ENCODE measurements at regions not wholly inside any gene's neighbourhood (a gene's known extent, or its start where the extent isn't known, plus 50 kb on each side); places are given as distances from the start of the nearest gene placed in this dataset.
"Not testable (repeated sequence)": the region's sequence is repeated elsewhere in the genome, so short reads cannot be mapped to it uniquely, and the experiment has no call there.

GRCh38 chr5:92704590-92704989, 876.4 kb downstream of the NR2F1-AS1 start:
- no peak for DNase-seq (ENCODE audit: low read depth in 2 of 2)

DNA sequence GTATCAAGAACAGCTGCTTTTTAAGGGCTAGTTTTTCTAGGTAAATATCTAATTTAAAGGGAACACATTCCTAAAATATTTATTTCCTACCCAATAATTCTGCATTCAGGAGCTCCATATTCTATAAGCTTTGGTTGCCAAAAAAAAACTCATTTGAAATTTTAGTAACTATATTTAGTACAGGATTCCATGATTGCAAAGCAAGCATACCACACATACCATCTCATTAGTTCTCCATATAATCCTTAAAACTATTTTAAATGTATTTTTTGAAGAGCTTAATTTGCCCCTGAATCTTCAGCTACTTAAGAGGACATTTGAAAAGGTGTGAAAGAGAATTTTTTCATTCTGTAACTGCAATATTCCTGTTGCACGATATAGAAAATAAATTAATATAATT, 877.0 kb downstream of the NR2F1-AS1 start:
- no peak for DNase-seq (ENCODE audit: low read depth in 2 of 2)

- DNase-seq (ENCODE audit: low read depth in 2 of 2): no peak
These were observed 885.7 kb downstream of the NR2F1-AS1 start for GRCh38 chr5:92695123-92696003.

- no peak for DNase-seq (ENCODE audit: low read depth in 2 of 2)
These were observed 887.0 kb downstream of the NR2F1-AS1 start for GRCh38 chr5:92694067-92694466.

DNA sequence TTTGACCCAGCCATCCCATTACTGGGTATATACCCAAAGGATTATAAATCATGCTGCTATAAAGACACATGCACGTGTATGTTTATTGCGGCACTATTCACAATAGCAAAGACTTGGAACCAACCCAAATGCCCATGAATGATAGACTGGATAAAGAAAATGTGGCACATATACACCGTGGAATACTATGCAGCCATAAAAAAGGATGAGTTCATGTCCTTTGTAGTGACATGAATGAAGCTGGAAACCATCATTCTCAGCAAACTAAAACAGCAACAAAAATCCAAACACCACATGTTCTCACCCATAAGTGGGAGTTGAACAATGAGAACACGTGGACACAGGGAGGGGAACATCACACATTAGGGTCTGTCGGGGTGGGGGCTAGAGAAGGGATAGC, 889.1 kb downstream of the NR2F1-AS1 start:
- not testable (repeated sequence) for DNase-seq (ENCODE audit: low read depth in 2 of 2)

DNA sequence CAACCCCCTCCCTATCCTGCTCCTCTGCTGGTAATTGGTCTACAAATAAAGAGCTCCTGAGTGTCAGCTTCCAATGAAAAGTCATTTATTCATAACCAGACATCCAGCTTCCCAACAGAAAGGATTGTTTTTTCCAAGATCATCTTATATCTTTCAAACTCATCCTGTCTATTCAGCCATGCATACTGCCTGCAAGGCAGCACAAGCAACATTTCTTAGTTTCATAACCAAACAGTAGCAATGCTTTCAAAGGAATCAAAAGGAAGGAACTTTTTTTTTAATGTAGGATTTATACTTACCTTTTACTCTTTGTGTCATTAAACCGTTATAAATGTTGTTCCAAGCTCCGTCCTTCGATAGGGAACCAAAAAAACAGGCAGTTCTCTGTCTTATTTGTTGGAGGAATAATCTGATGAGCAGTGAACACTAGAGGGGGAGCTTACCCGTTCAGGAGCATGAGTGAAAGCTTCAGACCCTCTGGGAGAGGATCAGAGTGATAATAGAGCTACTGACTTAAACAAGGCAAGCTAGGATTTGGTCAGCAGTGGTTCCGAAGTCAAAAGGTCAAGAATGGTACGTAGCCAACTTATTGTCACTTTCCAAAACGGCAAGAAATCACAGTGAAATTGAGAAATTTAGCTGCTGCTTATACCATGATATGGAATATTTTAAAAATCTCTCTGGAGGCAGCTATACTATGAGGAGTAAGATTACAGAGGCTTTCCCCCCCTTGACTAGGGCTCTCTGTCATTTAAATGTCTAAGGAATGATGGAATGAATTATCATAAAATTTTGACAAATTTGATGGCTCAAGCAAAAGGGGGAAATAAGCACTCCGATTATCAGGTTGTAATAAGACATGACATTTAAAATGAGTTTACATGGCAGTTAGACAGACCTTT, 892.9 kb downstream of the NR2F1-AS1 start:
- DNase-seq (ENCODE audit: low read depth in 2 of 2): no peak

DNA sequence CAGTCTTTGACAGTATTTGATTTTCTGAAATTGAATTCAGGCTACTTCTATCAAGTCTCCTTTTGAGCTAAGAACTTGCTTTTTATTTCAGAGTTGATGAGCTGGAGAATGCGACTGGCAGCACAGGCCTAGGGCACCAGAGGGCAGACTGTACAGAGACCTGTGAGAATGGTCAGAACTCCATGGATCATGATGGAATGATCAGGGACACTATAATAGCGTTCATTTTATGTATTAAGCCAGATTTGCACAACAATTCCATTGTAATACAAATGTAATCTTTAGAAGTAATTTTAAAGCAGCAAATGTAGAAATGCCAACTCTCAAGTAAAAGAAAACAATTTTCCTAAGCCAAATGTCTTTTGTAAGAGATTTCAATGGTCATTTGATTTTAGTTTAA, 902.4 kb downstream of the NR2F1-AS1 start:
- no peak for DNase-seq (ENCODE audit: low read depth in 2 of 2)

DNA sequence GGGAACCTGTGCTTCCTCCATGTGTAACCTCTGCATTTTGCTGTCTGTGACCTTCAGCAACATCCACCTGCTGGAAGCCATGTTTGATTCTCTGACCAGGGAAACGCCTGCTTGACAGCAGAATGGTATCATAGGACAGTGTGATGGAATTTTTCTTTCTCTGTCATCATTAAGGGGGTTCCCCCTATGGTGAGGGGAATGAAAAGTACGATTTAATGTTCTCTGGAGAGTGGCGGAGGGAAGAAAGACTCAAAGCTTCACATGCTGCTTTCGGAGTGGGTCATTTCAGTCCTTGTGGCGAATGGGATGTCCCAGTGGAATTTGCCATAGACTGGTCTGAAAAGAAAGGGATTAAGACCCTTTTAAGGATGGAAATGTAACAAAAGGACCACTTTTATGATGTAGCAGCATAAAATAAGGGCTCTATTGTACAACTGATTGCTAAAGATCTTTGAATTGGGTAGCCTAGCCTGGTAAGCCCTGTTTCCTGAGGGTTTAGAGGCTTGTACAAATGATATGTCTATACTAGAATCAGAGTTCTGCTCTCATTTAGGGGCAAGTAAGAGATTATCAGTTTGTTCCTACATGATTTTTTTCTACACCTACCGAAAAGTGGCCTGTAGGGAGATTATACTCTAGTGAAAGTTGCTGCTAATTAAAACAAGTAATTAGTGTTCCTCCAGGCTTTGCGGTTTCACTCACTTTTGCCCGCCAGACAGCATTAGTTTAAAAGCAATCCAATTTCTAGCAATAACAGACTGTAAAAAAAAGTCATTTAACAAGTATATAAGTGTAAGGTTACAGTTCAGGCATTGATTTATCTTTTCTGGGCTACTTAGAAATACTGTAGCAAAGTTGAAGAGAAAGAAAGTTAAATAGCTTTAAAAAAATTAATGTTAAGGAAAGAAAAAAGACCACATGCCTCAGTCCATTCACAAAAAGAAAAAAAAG, 904.5 kb downstream of the NR2F1-AS1 start:
- no peak for DNase-seq (ENCODE audit: low read depth in 2 of 2)

DNA sequence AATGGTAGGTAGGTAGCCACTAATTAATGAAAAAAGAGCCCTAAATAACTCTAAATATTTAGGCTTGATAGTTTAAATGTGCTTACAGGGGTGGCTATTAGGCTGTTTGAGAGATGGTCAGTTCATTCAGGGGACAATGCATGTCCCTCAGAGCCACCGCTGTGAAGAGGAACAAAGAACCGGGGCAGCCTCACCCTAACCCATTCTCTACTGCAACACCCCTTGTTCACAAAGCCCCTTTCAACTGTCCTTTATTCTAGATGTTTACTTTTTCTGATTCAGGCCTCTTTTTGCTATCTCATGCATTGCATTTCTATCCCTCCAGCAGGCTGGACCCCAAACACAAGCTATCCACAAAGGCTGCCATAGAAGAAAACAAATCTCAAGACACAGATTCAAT, 906.7 kb downstream of the NR2F1-AS1 start:
- DNase-seq (ENCODE audit: low read depth in 2 of 2): no peak

GRCh38 chr5:92665506-92665905, 915.5 kb downstream of the NR2F1-AS1 start:
- no peak for DNase-seq (ENCODE audit: low read depth in 2 of 2)

DNA sequence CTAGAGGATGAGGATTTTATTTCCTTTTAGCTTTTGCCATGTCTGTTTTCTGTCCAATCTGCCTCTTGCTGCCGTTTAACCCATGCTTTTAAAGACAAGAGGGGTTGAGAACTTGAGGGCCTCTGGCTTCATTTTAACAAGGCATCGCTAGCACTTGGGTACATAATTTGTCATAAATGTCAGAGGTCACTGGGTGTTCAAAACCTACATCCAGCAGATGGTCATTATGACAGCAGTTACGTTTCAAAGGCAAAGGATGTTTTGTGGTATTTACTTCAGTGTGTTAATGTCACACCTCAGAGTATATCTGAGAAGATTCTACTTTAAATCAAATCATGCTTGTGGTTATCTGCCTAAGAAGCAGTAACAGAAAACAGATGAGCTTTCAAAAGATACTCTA, 918.3 kb downstream of the NR2F1-AS1 start:
- no peak for DNase-seq (ENCODE audit: low read depth in 2 of 2)

DNA sequence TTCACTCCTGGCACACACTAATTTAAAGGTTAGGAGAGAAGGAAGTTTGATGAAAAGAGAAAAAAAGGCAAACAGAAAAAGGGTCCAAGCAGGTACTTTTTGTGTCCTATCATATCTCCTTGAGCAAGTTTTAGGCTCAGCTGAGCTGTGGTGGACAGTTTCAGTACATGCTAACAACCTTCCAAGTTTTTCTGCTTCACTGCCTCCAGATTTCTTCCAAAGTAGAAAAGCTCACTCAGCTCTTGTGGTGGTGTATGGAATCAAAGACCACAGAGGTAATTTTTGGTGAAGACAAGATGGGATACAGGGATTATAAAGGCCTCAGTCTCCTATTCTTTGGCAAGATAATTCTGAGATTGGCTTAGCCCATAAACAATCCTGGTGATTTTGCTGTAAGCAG, 921.8 kb downstream of the NR2F1-AS1 start:
- DNase-seq (ENCODE audit: low read depth in 2 of 2): no peak

GRCh38 chr5:92654601-92655000, 926.4 kb downstream of the NR2F1-AS1 start:
- not testable (repeated sequence) for DNase-seq (ENCODE audit: low read depth in 2 of 2)

DNA sequence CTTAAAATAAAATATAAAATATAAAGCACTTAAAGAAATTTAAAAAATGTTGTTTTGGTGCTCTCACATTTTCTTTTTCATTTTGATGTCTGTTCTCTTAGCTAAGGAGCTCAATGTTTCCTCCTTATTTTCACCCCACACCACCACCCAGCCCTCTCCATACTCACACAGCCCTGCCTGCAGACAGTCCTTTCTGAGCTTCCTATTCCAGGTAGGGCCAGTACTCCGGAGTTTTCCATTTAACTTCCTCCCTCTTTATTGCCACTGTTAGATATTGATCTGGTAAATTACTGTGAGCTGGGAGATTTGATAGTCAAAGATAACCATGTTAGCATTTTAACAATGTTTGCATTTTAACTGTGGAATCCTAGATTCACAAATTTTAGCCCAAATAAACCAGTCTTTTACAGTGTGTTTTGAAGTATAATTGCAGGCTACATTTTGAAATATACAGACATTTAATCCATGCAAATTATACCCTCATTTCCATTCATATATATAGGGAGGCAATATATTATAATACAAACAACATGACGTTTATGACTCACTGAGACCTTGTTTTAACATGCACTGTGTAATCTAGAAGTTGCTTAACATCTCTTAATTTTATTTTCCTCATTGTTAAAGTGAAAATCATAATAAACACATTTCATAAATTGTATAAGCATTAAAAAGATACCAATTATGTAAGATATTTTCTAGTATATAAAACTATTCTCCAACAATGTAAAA, 927.1 kb downstream of the NR2F1-AS1 start:
- no peak for DNase-seq (ENCODE audit: low read depth in 2 of 2)

- DNase-seq (ENCODE audit: low read depth in 2 of 2): no peak
These were observed 928.3 kb downstream of the NR2F1-AS1 start for GRCh38 chr5:92652756-92653155.

- no peak for DNase-seq (ENCODE audit: low read depth in 2 of 2)
These were observed 936.6 kb downstream of the NR2F1-AS1 start for GRCh38 chr5:92644266-92644886.

GRCh38 chr5:92641031-92641962, 939.7 kb downstream of the NR2F1-AS1 start:
- no peak for DNase-seq (ENCODE audit: low read depth in 2 of 2)

- DNase-seq (ENCODE audit: low read depth in 2 of 2): no peak
These were observed 940.7 kb downstream of the NR2F1-AS1 start for GRCh38 chr5:92640340-92640739.

DNA sequence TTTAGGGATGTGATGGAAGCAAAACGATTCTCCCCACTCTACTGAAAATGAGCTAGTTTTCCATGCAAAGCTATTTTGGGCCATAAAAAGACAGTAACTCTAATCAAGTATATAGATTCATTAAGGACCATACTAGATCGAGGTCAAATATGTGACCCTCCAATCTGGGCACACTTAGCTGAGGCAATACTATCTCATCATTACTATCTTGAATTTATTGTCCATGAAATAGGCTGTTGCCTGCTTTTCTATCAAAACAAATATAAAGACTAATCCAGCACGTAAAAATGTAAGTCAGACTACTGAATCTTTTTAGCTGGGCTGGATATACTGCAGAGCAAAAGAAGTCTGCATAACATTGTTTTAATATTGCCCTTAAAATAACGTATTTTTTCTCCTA, 943.1 kb downstream of the NR2F1-AS1 start:
- no peak for DNase-seq (ENCODE audit: low read depth in 2 of 2)

All from stimulated activated CD4-positive, alpha-beta T cell treated with anti-CD3 and anti-CD28 coated beads, Interleukin-4, amount 100 ng/mL, for 48 hours (primary cell).